Endothelial cell of umbilical vein (primary cell): ENCODE measurements at regions not wholly inside any gene's neighbourhood (a gene's known extent, or its start where the extent isn't known, plus 50 kb on each side); places are given as distances from the start of the nearest gene placed in this dataset.

Experiments
- BruUV-seq: library from RNA; stranded (reverse); fragments of 400-500 nt; replicated peaks from 2 replicates; lab custom pipeline; 2021; lab: Mats Ljungman, UMichigan
- CTCF ChIA-PET: fragments of 300-600, 350-600 bp; sonication (Branson Sonifier 250); formaldehyde crosslinking; loops from one replicate; lab custom pipeline; 2021; ENCODE audit warnings: antibody characterized with exemption, inconsistent platforms; lab: Charles Lee
- POLR2A ChIA-PET: fragments of 300-600, 350-600 bp; sonication (Branson Sonifier 250); formaldehyde crosslinking; loops from one replicate; lab custom pipeline; 2021; ENCODE audit warnings: antibody characterized with exemption, inconsistent platforms; lab: Charles Lee
- DNase-seq: peaks from one replicate; pipeline ENCODE4 v3.0.0-alpha.2; 2011; ENCODE audit warnings: low read depth, low spot score
- FAIRE-seq: peaks from 2 replicates; lab custom pipeline; 2011; peaks lifted over from hg19 to GRCh38; lab: Jason Lieb, UNC
- H2AFZ ChIP-seq: 2 replicates; pipeline ENCODE4 v1.6.0; 2012; ENCODE audit warnings: low read depth, low read length, control low read depth, inconsistent platforms
- H3K27ac ChIP-seq: 2 replicates; pipeline ENCODE4 v1.5.1; 2011; ENCODE audit warnings: low read depth, mild to moderate bottlenecking, control low read depth, low read length, moderate library complexity; ENCODE audit not compliant: insufficient read depth
- H3K27me3 ChIP-seq, 2 experiments: 2 replicates each; pipeline versions ENCODE4 v1.6.0 to v1.6.1; 2011; ENCODE audit warnings: low read length in 2 of 2, mixed read lengths in 1 of 2; ENCODE audit not compliant: control insufficient read depth in 2 of 2, insufficient read depth in 2 of 2
- H3K36me3 ChIP-seq, 2 experiments: 2 replicates in 1 of 2; 3 replicates in 1 of 2; pipeline ENCODE4 v1.5.1; 2011; ENCODE audit warnings: low read length in 2 of 2, mild to moderate bottlenecking in 1 of 2, moderate library complexity in 1 of 2; ENCODE audit not compliant: control insufficient read depth in 2 of 2, insufficient read depth in 2 of 2; ENCODE audit errors: extremely low read depth in 1 of 2
- H3K4me1 ChIP-seq: 3 replicates; pipeline ENCODE4 v1.5.1; 2011; ENCODE audit warnings: mild to moderate bottlenecking, low read length; ENCODE audit not compliant: control insufficient read depth, insufficient read depth; ENCODE audit errors: extremely low read depth
- H3K4me2 ChIP-seq: 2 replicates; pipeline ENCODE4 v1.6.1; 2011; ENCODE audit warnings: low read length, control low read depth, mixed read lengths; ENCODE audit not compliant: insufficient read depth
- H3K4me3 ChIP-seq, 3 experiments: fragments of 200-600 bp in 1 of 3; sonication (generic), shearing (Covaris generic) in 1 of 3; replicated peaks in 1 of 3; 2 replicates each; pipeline ENCODE4 v1.5.1; 2011 to 2016; ENCODE audit warnings: control low read depth in 3 of 3, low read length in 3 of 3, mild to moderate bottlenecking in 2 of 3, inconsistent platforms in 1 of 3, low read depth in 1 of 3, moderate library complexity in 1 of 3; ENCODE audit not compliant: insufficient read depth in 1 of 3
- H3K79me2 ChIP-seq: 2 replicates; pipeline ENCODE4 v1.6.0; 2012; ENCODE audit warnings: low read length, inconsistent platforms; ENCODE audit not compliant: control insufficient read depth, insufficient read depth
- H3K9ac ChIP-seq: replicated peaks from 2 replicates; pipeline ENCODE3; 2011; ENCODE audit warnings: low read length, control low read depth; ENCODE audit not compliant: insufficient read depth; ENCODE audit errors: extremely low read depth
- H3K9me1 ChIP-seq: replicated peaks from 3 replicates; pipeline ENCODE4 v1.6.0; 2011; ENCODE audit warnings: mild to moderate bottlenecking, low read length; ENCODE audit not compliant: control insufficient read depth, insufficient read depth; ENCODE audit errors: extremely low read depth
- H3K9me3 ChIP-seq: replicated peaks from 2 replicates; pipeline ENCODE4 v1.5.1; 2012; ENCODE audit warnings: low read length, inconsistent platforms; ENCODE audit not compliant: control insufficient read depth, insufficient read depth
- H4K20me1 ChIP-seq: replicated peaks from 2 replicates; pipeline ENCODE3; 2011; ENCODE audit warnings: mild to moderate bottlenecking, low read length; ENCODE audit not compliant: control insufficient read depth, insufficient read depth; ENCODE audit errors: extremely low read depth
- EZH2 ChIP-seq: IDR thresholded peaks from 2 replicates; pipeline ENCODE4 v1.6.1; 2012; ENCODE audit warnings: borderline replicate concordance, low read depth, mild to moderate bottlenecking, moderate library complexity, low read length, inconsistent platforms; ENCODE audit not compliant: severe bottlenecking
- FOS ChIP-seq: IDR thresholded peaks from 2 replicates; pipeline ENCODE4 v1.6.1; 2011; ENCODE audit warnings: mild to moderate bottlenecking, low read length, moderate library complexity, borderline replicate concordance; ENCODE audit not compliant: insufficient read depth
- GATA2 ChIP-seq: IDR thresholded peaks from 2 replicates; pipeline ENCODE4 v1.7.0; 2011; ENCODE audit warnings: low read depth, mild to moderate bottlenecking, moderate library complexity, mixed read lengths, low read length; ENCODE audit not compliant: insufficient read length, insufficient read depth
- JUN ChIP-seq: IDR thresholded peaks from 2 replicates; pipeline ENCODE4 v1.6.1; 2011; ENCODE audit warnings: borderline replicate concordance, low read depth; ENCODE audit not compliant: insufficient read length, insufficient read depth
- MAX ChIP-seq: IDR thresholded peaks from 2 replicates; pipeline ENCODE4 v1.6.1; 2011; ENCODE audit not compliant: insufficient read depth, insufficient read length
- MYC ChIP-seq: IDR thresholded peaks from one replicate; pipeline ENCODE4 v1.6.1; 2011; ENCODE audit warnings: mild to moderate bottlenecking, low read depth, low read length
- POLR2A ChIP-seq: IDR thresholded peaks from 2 replicates; pipeline ENCODE4 v1.6.1; 2012; ENCODE audit warnings: low read depth, mild to moderate bottlenecking, control low read depth, low read length
- POLR2AphosphoS5 ChIP-seq: IDR thresholded peaks from 2 replicates; pipeline ENCODE4 v1.6.1; 2012; ENCODE audit warnings: low read depth, mild to moderate bottlenecking, control low read depth, low read length, moderate library complexity; ENCODE audit not compliant: insufficient read depth
- dilution Hi-C: fragments of 300-500 bp; cut with MboI; formaldehyde crosslinking; loops from one replicate; pipeline ENCODE4 v1.15.0; 2019; ENCODE audit warnings: low sequenced_read_pairs; ENCODE audit not compliant: extremely low pct_ligation_motif_present
- intact Hi-C: fragments of 100-400 bp; cut with micrococcal nuclease; formaldehyde crosslinking; loops from one replicate; pipeline ENCODE4 v1.10.0; 2022
- TF ChIP-seq, protein P1 (sequence below), 2 donors: IDR thresholded peaks; 1 replicate in 1 of 2; 2 replicates in 1 of 2; pipeline ENCODE4 v1.5.1; 2011; ENCODE audit warnings: low read length in 2 of 2, mild to moderate bottlenecking in 2 of 2, moderate library complexity in 2 of 2, control low read depth in 1 of 2, inconsistent platforms in 1 of 2, low read depth in 1 of 2; ENCODE audit not compliant: insufficient read depth in 1 of 2; ENCODE audit errors: extremely low read depth in 1 of 2

DNA sequence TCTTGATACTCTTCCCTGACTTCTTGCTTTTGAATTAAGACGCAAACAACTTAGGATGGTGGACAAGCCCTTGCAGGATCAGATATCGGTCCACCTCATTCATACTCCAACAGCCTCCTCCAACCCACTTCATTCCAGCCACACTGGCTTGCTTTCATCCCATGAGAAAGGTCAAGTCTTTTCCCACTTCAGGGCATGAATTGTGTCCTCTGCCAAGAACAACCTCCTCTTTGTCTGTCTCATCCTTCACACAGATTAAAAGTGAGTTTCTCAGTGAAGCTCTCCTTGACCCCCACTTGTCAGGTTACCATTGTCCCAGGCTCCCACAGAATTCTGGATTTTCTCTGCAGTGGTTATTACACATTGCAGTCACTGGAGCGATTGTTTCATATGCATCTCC, 91.8 kb upstream of the TGM3 start:
- Histone ChIP-seq H3K9me3 (no peaks in the 10 kb centered on the region), H3K9ac (no peak overlapping the region), H3K4me1 (peaks cover 2% of the 10 kb centered on the region), H3K79me2 (no peaks in the 10 kb centered on the region), H2AFZ (no peak overlapping the region), H3K27ac (no peak overlapping the region), H3K9me1 (no peaks in the 10 kb centered on the region), H3K27me3 (peaks cover 4 to 7% of the 10 kb centered on the region in 2 experiments), H4K20me1 (no peaks in the 10 kb centered on the region), H3K36me3 (no peaks in the 10 kb centered on the region), H3K4me2 (no peak overlapping the region), H3K4me3 (no peak overlapping the region)
- dilution Hi-C loops (no loop called here), intact Hi-C loops (no loop called here)
- BruUV-seq, result no TSS peak
- TF ChIP-seq EZH2, result no peak
- TF ChIP-seq POLR2AphosphoS5, result no peak
- no peak for TF ChIP-seq JUN
- no peak for TF ChIP-seq FOS
- TF ChIP-seq MYC, result no peak
- no peak for TF ChIP-seq MAX
- TF ChIP-seq, protein P1, sequence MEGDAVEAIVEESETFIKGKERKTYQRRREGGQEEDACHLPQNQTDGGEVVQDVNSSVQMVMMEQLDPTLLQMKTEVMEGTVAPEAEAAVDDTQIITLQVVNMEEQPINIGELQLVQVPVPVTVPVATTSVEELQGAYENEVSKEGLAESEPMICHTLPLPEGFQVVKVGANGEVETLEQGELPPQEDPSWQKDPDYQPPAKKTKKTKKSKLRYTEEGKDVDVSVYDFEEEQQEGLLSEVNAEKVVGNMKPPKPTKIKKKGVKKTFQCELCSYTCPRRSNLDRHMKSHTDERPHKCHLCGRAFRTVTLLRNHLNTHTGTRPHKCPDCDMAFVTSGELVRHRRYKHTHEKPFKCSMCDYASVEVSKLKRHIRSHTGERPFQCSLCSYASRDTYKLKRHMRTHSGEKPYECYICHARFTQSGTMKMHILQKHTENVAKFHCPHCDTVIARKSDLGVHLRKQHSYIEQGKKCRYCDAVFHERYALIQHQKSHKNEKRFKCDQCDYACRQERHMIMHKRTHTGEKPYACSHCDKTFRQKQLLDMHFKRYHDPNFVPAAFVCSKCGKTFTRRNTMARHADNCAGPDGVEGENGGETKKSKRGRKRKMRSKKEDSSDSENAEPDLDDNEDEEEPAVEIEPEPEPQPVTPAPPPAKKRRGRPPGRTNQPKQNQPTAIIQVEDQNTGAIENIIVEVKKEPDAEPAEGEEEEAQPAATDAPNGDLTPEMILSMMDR (IDR thresholded peaks at IDR 0.05; ENCODE audit: extremely low read depth in 1 of 2, insufficient read depth in 1 of 2, low read depth in 1 of 2, low read length in 2 of 2), result no peak
- TF ChIP-seq GATA2, result no peak
- no peak for TF ChIP-seq POLR2A
- DNase-seq (no peak), FAIRE-seq (no peak)
- CTCF ChIA-PET, result no interaction called here
- POLR2A ChIA-PET, result no interaction called here
